ENCODE measurements at regions not wholly inside any gene's neighbourhood (a gene's known extent, or its start where the extent isn't known, plus 50 kb on each side); places are given as distances from the start of the nearest gene placed in this dataset.

DNA sequence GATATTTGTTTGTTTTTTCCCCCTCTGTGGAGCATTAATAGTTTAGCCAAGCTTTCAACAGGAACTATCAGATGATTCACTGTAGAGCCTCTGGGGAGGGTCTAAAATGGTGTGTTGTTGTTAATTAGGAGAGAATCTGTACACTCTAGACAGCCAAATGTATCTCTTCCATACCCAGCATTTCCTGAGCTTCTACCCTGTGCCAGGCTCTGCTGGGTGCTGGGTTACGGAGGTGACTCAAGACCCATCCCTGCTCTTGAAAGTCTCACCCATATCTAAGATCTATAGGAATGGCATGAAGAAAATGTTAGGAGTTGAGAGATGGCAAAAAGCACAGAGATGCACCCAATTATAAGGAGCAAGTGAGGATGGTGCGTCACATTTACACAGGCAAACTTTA lies 245.8 kb downstream of the C12orf75 start:
- H3K4me1 ChIP-seq (ENCODE audit: control insufficient read depth in 1 of 2, insufficient read depth in 1 of 2, low read depth in 1 of 2, low read length in 1 of 2), result no peaks in the 10 kb centered on the region
- no peaks in the 10 kb centered on the region for H3K36me3 ChIP-seq
- no peaks in the 10 kb centered on the region for H3K9me3 ChIP-seq
- no peaks in the 10 kb centered on the region for H3K27me3 ChIP-seq
- no peak overlapping the region for H3K27ac ChIP-seq
- no peak overlapping the region for H3K4me3 ChIP-seq (ENCODE audit: low read depth in 1 of 2, low read length in 1 of 2)
- TF ChIP-seq, protein P1, sequence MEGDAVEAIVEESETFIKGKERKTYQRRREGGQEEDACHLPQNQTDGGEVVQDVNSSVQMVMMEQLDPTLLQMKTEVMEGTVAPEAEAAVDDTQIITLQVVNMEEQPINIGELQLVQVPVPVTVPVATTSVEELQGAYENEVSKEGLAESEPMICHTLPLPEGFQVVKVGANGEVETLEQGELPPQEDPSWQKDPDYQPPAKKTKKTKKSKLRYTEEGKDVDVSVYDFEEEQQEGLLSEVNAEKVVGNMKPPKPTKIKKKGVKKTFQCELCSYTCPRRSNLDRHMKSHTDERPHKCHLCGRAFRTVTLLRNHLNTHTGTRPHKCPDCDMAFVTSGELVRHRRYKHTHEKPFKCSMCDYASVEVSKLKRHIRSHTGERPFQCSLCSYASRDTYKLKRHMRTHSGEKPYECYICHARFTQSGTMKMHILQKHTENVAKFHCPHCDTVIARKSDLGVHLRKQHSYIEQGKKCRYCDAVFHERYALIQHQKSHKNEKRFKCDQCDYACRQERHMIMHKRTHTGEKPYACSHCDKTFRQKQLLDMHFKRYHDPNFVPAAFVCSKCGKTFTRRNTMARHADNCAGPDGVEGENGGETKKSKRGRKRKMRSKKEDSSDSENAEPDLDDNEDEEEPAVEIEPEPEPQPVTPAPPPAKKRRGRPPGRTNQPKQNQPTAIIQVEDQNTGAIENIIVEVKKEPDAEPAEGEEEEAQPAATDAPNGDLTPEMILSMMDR (IDR thresholded peaks at IDR 0.05), result no peak

DNA sequence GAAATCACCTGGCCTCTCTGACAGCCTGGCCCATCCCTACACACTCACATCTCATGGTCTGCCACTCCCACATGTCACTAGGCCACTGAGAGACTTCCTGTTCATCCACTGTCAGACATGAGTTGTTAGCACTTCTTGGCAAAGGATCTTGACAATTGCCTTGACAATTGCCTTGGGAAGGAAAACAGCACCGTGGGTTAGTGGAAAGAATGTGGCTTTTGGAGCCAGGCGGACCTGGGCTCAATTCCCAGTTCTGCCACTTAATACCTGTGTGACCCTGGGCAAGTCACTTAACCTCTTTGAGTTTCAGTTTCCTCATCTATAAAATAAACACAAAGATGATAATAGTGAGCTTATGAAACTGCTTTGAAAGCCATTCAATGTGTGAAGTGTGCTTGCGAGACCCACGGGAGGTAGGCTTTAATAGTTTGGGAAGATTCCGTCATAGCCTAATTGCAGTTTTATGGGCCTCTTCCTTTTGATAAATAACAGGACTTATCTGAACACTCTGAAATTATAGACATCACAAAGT lies 250.4 kb downstream of the C12orf75 start:
- H3K27me3 ChIP-seq, result no peaks in the 10 kb centered on the region
- H3K4me1 ChIP-seq (ENCODE audit: control insufficient read depth in 1 of 2, insufficient read depth in 1 of 2, low read depth in 1 of 2, low read length in 1 of 2), result no peaks in the 10 kb centered on the region
- H3K36me3 ChIP-seq, result no peaks in the 10 kb centered on the region
- H3K27ac ChIP-seq, result no peak overlapping the region
- H3K4me3 ChIP-seq (ENCODE audit: low read depth in 1 of 2, low read length in 1 of 2), result no peak overlapping the region
- TF ChIP-seq, protein P1 (IDR thresholded peaks at IDR 0.05), result no peak
- H3K9me3 ChIP-seq, result no peaks in the 10 kb centered on the region

DNA sequence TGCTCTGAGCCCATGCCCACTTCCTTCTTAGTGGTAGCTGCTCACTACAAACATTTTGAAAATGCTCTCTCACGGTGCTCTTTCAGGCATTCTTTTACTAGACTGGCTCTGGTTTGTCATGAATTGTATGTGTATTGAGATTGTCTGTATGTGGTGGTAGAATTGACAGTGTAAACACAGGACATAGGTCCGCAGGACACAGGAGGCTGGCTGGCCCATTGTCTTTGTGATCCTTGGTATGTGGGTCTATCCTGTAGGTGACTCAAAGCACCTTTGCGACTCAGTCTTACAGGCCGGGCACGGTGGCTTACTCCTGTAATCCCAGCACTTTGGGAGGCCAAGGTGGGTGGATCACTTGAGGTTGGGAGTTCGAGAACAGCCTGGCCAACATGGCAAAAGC lies 250.9 kb downstream of the C12orf75 start:
- H3K4me1 ChIP-seq (ENCODE audit: control insufficient read depth in 1 of 2, insufficient read depth in 1 of 2, low read depth in 1 of 2, low read length in 1 of 2), result no peaks in the 10 kb centered on the region
- H3K27me3 ChIP-seq, result no peaks in the 10 kb centered on the region
- H3K27ac ChIP-seq, result no peak overlapping the region
- H3K9me3 ChIP-seq, result no peaks in the 10 kb centered on the region
- no peaks in the 10 kb centered on the region for H3K36me3 ChIP-seq
- TF ChIP-seq, protein P1 (IDR thresholded peaks at IDR 0.05), result no peak
- H3K4me3 ChIP-seq (ENCODE audit: low read depth in 1 of 2, low read length in 1 of 2), result no peak overlapping the region

DNA sequence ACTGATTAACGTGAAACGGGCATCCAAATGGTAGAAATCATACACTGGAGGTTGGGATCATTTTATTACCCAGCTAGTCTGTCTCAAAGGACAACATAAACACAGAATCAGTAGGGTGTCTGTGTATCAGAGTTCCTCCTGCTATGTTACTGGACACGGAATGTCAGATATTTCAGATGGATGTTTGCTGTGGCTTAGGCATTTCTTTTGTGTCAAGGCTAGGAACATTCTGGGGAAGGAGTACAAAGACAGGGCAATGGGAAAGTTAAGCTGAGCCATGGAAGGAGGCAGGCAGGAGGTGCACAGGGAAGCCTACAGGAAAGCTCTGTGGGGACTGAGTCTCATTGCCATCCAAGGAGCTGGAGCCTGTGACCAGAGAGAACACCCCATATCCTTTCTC lies 254.6 kb downstream of the C12orf75 start:
- no peak overlapping the region for H3K4me3 ChIP-seq (ENCODE audit: low read depth in 1 of 2, low read length in 1 of 2)
- no peaks in the 10 kb centered on the region for H3K9me3 ChIP-seq
- no peaks in the 10 kb centered on the region for H3K36me3 ChIP-seq
- H3K27me3 ChIP-seq, result no peaks in the 10 kb centered on the region
- no peaks in the 10 kb centered on the region for H3K4me1 ChIP-seq (ENCODE audit: control insufficient read depth in 1 of 2, insufficient read depth in 1 of 2, low read depth in 1 of 2, low read length in 1 of 2)
- TF ChIP-seq, protein P1 (IDR thresholded peaks at IDR 0.05), result no peak
- no peak overlapping the region for H3K27ac ChIP-seq

DNA sequence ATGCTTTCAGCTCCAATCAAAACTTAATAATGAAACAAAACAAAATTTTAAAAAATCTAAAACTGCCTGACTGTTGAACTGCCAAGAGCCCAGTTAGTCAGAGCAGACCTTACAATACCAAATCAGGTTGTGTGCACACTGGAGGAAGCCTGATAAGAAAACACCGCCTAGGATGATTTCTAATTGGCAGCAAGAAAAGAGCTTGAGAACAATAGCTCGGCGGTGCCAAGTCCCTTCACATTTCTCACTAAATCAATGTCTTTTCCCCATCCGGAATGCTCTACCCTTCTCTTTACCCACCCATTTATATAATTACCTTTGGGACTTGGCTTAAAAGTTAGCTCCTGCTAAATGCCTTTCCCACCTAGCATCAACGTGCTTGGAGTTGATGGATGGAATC lies 256.7 kb downstream of the C12orf75 start:
- Histone ChIP-seq H3K9me3 (no peaks in the 10 kb centered on the region), H3K36me3 (no peaks in the 10 kb centered on the region), H3K4me3 (ENCODE audit: low read depth in 1 of 2, low read length in 1 of 2) (no peak overlapping the region), H3K27ac (no peak overlapping the region), H3K4me1 (ENCODE audit: control insufficient read depth in 1 of 2, insufficient read depth in 1 of 2, low read depth in 1 of 2, low read length in 1 of 2) (no peaks in the 10 kb centered on the region), H3K27me3 (no peaks in the 10 kb centered on the region)
- TF ChIP-seq, protein P1 (IDR thresholded peaks at IDR 0.05), result no peak

DNA sequence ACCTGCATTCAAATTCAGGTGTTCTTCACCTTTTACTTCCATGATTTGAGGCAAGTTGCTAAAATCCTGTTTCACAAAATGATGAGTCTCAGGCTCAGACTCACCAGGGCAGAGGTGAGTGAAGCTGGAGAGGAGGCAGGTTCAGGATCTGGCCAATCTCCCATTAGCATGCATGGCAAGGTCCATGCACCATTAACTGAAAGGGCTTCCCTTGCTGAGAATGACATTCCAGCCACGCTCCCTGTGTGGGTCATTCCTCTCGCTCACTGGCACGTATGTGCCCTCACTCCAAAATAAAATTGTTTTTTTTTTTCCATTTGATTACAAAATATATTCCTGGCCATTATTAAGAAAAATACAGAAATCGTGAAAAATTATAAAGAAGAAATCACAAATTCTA lies 257.6 kb downstream of the C12orf75 start:
- TF ChIP-seq, protein P1 (IDR thresholded peaks at IDR 0.05), result no peak
- H3K27ac ChIP-seq, result no peak overlapping the region

More for the DNA sequence above, 257.6 kb downstream of the C12orf75 start:
- no peak overlapping the region for H3K4me3 ChIP-seq (ENCODE audit: low read depth in 1 of 2, low read length in 1 of 2)
- no peaks in the 10 kb centered on the region for H3K36me3 ChIP-seq
- H3K27me3 ChIP-seq, result no peaks in the 10 kb centered on the region
- no peaks in the 10 kb centered on the region for H3K4me1 ChIP-seq (ENCODE audit: control insufficient read depth in 1 of 2, insufficient read depth in 1 of 2, low read depth in 1 of 2, low read length in 1 of 2)
- H3K9me3 ChIP-seq, result no peaks in the 10 kb centered on the region

All from neutrophil (primary cell).